HG02588 (cell line): ENCODE measurements at regions not wholly inside any gene's neighbourhood (a gene's known extent, or its start where the extent isn't known, plus 50 kb on each side); places are given as distances from the start of the nearest gene placed in this dataset.

Experiments used
- ATAC-seq: cut with Tn5 transposase; IDR thresholded peaks from one replicate; pipeline ENCODE4 v1.9.1; 2021; ENCODE audit warnings: mild to moderate bottlenecking, moderate library complexity; ENCODE audit not compliant: unreplicated experiment

DNA sequence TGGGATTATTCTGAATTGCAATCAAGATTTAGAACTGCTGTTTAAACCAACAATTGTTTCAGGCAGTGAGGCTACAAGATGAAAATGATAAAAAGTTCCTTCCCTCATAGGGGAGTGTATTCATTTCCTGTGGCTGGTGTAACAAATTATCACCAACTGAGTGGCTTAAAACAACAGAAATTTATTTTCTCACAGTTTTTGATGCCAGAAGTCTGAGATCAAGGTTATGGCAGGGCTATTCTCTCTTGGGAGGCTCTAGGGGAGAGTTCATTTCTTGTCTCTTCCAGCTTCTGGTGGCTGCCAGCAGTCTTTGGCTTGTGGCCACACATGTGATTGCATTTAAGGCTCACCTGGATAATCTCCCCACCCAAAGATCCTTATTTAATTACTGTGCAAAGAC is 290.5 kb upstream of the ZSWIM2 start:
- no peak for ATAC-seq

DNA sequence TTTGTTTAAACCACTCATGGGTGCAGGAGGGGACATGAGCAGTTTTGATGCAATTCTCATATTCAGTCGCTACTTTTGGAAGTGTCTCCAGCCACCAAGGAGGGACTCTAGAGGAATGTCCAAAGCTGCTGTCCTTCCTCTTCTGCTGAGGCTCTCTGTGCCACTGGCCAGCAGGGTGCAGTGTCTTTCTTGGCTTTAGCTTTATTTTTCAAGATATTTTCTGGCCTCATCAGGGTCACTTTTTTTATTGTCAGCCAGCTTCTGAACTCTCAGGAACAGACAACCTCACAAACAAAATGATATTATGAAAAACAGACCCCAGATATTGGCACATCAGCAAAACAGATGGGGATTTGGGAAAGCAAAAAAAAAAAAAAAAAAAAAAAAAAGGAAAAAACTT is 289.3 kb upstream of the ZSWIM2 start:
- ATAC-seq = no peak

DNA sequence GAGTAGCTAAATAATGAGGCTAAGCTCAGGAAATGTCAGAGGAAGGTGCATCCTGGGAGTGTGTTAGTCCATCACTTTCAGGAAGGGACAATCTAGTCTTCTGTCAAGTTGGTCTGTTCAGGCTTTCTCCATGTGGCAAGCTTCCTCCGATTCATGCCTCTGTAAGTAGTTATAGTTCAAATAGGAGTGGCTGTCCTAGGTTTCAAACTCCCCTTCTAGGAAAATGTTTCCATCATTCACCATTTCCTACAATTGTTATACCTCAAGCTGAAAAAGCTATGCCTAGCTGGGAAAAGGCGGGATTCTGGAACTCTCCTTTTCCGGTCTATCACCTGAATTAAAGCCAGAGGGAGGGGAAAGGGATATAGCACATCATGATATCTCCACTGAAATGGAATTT is 287.7 kb upstream of the ZSWIM2 start:
- ATAC-seq = no peak

DNA sequence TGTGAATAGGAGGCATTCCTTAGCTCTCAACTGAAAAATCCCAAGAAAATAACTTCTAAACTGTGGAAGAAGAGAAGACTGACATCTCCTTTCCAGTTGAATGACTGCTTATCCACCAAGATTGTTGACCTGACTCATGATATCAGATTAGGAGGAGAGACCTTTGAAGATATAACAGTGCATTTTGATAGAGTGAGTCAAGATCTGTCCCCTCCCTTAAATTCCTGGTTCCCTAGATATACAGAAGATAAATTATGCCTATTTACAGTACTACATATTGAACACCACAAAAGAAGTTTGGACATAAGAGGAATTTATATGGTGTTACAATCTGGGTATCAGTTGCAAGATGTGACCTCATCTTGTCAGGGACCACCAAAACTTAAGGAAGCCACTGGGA is 285.3 kb upstream of the ZSWIM2 start:
- no peak for ATAC-seq

DNA sequence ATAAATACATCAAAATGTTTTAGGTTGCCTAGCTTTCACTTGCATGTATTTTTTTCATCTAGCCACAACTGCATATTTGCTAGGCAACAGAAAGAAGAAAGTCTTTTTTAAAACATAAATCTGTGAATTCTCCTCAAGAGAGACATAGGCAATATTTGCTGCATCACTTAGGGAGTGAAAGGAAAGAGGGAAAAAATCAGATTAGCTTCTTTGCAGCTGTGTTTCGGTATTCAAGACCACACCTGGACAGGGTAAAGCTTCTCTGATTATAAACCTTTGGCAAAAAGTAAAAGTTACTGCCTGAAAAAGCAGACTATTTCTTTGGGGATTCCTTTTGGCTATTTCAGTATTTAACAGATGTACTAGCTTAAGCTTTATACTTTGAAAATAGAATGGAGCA is 280.9 kb upstream of the ZSWIM2 start:
- no peak for ATAC-seq

DNA sequence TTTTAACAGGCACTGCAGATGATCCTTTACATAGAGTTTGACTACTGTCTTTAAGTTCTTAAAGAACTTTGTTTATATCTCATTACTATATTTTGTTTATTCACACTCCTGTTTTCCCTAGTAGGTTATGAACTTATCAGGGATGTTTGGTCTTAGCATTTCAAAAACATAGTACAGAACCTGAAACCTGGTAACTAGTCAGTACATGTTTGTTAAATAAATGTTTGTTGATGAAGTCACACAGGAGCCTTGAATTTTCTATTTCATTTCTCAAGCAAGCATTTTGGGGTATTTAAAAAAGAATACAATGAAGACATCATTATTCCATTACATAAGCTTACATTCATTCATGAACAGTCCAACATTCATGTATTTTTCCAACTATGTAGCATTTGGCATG is 280.3 kb upstream of the ZSWIM2 start:
- ATAC-seq = no peak

- no peak for ATAC-seq
Measured at GRCh38 chr2:187126247-187127005, 277.5 kb upstream of the ZSWIM2 start.

DNA sequence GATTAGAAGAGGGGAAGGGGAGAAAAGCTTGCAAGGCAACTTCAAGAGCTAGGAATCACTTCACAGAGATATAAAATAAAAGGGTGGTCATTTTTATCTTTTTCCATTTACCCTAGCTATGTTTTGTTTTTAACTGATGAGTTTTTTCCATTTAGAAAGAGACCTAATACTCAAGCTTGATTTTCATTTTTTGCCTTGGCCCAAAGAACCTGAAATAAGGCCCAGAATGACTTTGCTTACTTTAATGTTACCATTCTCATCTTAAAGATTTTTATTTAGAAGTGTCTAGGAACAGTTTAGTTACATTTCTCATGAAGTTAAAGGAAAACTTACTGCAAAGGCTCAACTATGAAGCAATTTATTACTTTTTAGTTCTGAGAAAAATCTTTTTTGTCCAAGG is 276.3 kb upstream of the ZSWIM2 start:
- ATAC-seq = no peak

DNA sequence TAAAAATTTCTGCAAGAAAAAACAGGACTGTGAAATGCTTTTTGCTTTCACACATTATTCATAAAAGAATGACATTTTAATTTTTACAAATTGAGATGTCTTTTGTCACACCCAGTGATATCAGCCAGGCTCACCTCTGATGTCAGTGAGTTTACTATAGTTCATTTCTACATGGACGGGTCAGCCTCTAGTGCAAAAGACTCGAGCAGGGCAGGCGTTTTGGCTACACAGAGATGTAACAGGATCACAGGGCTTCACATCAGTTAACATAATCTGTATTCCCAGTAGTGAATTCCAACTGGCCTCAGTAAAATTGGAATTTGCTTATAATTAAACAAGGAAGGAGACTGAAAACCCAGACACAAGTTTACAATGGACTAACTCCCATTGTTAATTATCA is 275.6 kb upstream of the ZSWIM2 start:
- no peak for ATAC-seq

DNA sequence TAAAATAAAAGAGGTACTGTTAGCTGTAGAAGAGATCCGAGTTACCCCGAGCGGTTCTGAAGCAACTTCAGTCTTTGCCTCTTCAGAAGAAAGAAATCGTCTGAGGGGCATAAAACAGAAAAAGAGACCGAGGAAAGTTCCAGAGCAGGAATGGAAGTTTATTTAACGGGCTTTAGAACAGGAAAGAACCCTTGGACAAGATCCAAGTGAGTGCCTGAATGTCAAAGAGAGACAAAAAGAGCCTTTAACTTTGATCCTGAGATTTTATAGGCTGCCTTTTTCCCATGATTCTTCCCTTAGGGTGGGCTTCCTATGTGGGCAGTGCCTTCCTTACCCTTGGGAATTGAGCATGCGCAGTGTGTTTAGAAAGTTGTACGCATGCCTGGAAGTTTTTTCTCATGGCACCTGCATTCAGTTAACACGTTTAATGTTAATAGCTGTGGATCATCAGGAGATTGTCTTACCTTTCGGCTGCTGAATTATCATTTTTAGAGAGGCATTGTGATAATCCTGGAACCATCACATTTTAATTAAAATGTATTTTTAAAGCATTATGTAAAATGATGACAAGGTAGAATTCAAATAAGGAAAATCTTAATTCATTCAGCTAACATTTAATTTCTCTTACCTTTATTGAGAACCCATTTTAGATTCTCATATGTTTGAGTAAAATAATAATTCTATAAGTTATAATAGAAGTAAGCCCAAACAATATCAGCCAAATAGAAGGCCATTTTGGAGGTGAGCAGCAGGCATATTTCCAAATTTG is 269.5 kb upstream of the ZSWIM2 start:
- ATAC-seq = no peak

DNA sequence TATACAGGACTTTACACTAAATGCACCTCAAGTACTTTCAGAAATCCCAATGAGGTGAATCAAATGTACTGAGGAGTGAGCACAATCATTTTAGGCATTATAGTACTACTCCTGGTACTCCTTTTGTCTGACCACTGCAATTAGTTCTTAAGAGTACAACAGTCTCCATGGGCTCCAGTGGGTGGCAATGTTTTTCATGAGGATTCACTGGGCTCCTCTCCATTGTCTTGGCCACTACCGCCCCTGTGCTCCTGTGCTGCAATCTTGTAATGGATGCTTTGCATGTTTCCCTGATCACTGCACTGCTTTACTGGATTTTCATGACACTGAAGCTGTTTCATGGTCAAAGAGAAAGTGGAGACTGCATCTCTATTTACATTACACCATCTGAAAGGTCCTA is 268.5 kb upstream of the ZSWIM2 start:
- ATAC-seq = no peak

DNA sequence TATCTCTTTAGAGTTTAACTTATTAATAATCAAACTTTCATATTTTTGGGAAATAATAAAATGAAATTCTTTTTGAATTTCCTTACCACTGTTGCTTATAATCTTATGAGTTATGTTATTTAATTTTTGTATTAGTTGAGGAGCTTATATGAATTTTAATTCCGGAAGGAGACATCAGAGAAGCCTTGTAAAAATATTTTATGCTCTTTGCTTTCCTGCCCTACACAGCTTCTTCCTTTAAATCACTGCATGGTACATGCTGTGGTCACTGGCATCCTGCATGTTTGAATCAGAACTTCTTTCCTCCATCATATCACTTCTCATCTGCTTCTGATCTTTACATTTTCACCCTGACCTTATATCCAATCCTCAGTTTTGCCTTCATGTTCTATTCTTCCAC is 266.7 kb upstream of the ZSWIM2 start:
- ATAC-seq = no peak

DNA sequence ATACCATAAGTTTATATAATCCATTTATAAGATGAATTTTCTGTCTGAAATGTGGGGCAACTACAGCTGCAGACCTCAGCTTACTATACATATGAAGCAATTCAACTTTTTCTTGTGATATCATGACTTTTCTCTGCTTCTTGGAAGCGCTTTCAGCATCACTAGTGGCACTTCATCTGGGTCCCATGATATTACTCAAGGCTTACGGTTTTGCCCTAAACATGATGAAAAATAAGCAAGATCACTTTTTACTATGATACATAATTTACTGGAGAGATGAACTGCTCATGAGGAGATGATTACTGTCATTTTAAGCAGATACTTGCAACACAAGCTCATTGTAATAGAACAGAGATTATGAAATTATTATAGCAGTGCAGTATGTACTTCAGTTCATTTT is 258.0 kb upstream of the ZSWIM2 start:
- ATAC-seq = no peak

- ATAC-seq = no peak
Measured at GRCh38 chr2:187105218-187105617, 256.2 kb upstream of the ZSWIM2 start.

- ATAC-seq = no peak
Measured at GRCh38 chr2:187102381-187102780, 253.4 kb upstream of the ZSWIM2 start.

- ATAC-seq = no peak
Measured at GRCh38 chr2:187098154-187098553, 249.2 kb upstream of the ZSWIM2 start.

GRCh38 chr2:187093771-187094412 is 244.9 kb upstream of the ZSWIM2 start:
- no peak for ATAC-seq

- ATAC-seq = no peak
Measured at GRCh38 chr2:187091664-187092063, 242.7 kb upstream of the ZSWIM2 start.

DNA sequence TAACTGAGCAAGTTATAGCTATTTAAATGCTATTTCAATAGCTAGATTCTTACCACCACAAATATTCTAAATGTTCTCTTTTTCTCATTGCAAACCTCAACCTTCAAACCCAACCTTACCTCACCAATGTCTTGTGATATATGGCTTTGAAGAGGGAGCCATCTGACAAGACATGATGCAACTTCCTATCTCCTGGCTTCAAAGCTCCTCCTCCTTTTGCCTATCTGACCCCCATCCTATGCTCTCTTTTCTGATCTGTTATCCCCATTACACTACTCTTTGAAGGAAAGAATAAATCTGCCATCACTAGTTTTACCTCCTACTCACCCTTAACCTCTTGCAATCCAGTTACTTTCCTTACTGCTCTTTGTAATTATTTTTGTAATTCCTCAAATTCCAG is 235.6 kb upstream of the ZSWIM2 start:
- ATAC-seq = no peak

- ATAC-seq = no peak
Measured at GRCh38 chr2:187081461-187081860, 232.5 kb upstream of the ZSWIM2 start.

GRCh38 chr2:187079901-187080300 is 230.9 kb upstream of the ZSWIM2 start:
- no peak for ATAC-seq

GRCh38 chr2:187078297-187078696 is 229.3 kb upstream of the ZSWIM2 start:
- no peak for ATAC-seq
